ENCODE measurements at regions not wholly inside any gene's neighbourhood (a gene's known extent, or its start where the extent isn't known, plus 50 kb on each side); places are given as distances from the start of the nearest gene placed in this dataset.

DNA sequence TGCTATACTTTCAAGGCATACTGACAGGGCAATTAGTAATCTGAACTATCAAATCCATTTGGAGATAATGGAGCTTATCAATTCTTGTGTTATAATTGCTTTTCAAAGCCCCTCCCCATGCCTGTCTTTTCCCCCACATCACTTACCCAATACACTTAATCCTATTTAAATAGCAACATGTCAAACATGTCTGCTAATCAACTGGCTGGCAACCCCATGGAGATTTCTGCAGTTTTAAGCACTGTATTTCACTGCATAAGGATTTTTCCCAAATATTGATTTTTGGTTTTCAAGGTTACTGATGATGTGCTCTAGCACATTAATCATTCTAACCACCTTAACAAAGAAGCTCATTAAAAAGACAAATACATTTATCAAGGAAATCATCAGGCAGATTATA, 800.3 kb downstream of the PLA2G4A start:
- DNase-seq (ENCODE audit: low read depth, low spot score), result no peak

DNA sequence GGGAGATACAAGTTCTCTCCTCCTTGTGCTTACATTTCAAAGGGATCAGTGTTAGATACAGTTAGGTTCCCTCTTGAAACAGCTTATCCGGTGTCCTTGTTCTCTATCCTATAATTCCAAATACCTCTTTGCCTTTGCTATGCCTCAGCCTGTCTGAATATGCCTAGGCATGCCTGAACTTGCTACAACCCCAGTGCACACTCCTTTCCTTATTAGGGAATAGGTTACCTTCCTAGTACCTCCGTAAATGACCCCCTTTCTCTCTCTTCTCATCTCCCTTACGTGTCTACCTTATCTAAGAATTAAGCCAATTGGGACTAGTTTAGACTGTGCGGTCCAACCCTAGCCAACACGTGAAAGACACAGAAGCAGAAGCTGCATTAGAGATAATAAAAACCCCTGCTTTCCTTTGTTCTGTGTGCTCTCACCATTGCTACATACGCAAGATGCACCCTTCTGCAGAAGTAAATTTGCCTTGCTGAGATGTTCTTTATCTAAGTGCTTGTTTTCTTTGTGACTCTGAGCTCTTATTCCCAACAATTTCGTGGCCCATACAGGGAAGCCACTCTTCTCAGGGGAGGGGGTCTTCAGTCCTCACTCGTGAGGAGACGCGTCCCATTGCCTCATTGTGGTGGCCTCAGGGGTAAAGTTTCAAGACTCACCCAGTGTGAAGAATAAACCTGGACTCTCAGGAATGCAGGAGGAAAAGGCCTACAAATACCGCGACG, 802.1 kb downstream of the PLA2G4A start:
- DNase-seq (ENCODE audit: low read depth, low spot score), result no peak

DNA sequence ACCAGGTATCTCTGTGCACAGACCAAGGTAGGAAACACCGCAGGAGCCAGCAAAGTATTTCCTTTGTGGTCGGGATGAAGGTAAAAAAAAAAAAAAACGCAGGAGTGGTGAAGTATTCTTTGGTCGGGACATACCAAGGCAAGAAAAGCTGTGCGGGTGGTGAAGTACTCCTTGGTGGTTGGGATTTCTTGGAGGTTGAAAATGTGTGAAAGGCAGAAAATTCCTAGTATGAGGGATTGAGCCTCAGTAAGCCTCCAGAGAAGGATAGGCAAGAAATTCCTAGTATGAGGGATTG, 802.6 kb downstream of the PLA2G4A start:
- no peak for DNase-seq (ENCODE audit: low read depth, low spot score)

DNA sequence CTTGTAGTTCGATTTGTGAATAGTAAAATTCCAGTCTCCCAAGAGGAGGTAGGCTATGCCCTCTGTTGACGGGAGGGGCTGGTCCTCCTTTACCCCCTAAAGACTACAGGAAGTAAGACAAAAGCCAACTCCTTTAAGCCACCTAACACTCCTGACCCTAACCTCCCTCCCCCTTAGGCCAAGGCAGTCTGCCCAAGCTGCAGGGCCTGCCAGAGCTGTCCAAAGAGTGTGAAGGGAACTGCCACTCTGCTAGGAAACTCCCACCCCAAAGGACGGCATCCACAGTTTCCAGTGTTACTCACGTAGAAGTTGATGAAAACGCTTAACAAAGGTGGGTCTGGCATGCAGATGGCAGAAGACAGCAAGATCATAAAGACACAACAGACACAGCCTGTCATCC, 803.2 kb downstream of the PLA2G4A start:
- DNase-seq (ENCODE audit: low read depth, low spot score), result no peak

DNA sequence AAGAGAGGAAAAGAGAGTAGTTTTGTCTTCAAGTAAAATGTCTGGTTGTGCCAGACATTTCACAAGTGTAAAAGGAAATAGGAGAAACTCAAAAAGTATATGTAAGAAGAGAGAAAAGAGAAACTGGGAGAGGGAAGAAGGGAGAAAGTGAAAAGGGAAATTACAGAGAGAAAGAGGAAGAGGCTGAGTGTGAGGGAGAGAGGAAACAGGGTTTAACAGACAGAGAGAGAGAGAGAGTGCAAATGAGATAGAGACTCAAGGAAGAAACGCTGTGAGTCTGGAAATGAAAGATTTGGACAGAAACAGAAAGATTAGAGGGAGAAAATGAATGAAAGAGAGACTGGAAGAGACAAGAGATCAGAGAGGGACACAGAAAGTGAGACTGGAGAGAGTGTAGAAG, 806.2 kb downstream of the PLA2G4A start:
- no peak for DNase-seq (ENCODE audit: low read depth, low spot score)

DNA sequence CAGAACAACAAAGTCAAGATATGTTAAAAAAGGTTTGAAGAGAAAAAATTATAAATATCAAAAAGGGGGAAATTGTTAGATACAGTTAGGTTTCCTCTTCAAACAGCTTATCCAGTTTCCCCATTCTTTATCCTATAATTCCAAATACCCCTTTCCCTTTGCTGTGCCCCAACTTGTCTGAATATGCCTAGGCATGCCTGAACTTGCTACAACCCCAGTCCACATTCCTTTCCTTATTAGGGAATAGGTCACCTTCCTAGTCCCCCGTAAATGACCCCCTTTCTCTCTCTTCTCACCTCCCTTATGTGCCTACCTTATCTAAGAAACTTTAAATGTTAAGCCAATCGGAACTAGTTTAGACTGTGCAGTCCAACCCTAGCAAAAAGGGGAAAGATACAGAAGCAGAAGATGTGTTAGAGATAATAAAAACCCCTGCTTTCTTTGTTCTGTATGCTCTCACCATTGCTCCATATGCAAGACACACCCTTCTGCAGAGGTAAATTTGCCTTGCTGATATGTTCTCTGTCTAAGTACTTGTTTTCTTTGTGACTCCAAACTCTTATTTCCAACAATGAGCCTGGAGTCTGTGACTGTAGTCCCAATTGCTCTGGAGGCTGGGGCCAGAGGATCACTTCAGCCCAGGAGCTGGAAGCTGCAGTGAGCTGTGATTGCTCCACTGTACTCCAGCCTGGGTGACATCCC, 810.1 kb downstream of the PLA2G4A start:
- no peak for DNase-seq (ENCODE audit: low read depth, low spot score)

DNA sequence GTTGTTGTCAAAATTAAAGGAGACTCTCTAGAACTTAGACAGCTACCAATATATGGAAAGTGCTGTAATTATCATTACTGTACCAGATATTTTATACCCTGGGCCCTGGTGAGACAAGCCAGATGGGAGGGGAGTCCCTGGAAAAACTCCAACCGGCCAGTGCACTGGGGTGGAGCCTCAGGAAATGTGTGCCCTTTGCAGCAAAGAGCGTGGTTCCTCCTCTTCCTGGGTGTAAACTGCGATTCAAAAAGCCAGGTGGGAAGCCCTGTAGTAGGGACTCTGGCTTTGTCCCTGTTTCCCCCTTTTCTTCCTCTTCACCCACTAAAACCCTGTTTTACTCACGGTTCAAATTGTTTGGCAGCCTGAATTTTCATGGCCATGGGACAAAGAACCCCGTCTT, 812.3 kb downstream of the PLA2G4A start:
- no peak for DNase-seq (ENCODE audit: low read depth, low spot score)

DNA sequence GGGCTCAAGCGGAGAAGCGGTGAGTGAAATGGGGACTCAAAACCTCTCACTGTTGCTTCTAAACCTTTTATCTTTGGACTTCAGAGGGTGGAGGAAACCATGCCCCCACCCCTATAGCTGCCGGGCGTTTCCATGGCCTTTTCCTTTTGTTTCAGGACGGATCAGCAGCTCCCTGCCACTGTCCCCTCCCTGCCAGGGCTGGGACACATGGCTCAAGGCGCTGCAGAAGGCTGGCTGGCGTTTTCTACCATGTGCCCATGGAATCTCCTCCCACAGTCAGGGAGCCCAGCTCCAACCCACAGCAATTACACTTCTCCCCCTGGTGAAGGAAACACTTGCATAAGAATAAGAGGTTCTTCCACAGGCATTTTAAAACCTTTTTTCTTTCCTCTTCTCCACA, 812.7 kb downstream of the PLA2G4A start:
- DNase-seq (ENCODE audit: low read depth, low spot score), result no peak

DNA sequence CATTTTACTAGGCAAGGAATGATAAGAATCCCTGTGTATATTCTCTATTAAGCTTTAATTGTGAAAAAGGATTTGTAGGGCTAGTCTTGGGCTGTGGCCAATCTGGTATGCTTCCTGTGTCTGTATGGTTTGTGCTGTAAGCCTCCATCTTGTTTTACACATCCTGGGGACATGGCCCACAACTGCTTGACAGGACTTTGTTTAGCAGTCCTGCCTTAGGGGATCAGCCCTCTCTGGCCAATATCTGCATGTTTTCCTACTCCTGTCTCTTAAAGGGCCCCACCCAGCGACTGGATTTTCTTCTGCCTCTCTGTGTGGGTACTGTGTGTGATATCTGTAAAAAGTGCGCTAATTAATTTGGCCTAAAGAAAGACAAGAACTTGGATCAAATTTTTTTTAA, 813.2 kb downstream of the PLA2G4A start:
- DNase-seq (ENCODE audit: low read depth, low spot score), result no peak

DNA sequence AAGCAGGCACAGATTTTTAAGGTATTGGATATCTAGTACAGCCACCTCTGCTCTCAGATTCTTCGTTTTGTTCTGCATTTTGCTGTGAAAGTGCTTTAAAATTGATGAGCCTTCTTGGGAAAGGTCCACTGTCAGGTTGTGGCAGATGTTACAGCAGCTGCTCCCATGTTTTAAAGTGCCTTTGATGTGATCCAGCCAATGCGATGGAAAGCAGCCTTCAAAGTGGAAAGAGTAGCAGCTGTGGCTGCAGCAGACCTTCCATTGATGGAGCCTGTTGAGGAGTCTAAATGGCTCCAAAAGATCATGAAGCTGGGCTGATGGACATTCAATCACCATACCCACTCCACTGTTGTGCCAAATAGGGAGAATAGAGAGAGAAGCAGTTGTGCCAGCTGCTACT, 816.9 kb downstream of the PLA2G4A start:
- DNase-seq (ENCODE audit: low read depth, low spot score), result no peak

DNA sequence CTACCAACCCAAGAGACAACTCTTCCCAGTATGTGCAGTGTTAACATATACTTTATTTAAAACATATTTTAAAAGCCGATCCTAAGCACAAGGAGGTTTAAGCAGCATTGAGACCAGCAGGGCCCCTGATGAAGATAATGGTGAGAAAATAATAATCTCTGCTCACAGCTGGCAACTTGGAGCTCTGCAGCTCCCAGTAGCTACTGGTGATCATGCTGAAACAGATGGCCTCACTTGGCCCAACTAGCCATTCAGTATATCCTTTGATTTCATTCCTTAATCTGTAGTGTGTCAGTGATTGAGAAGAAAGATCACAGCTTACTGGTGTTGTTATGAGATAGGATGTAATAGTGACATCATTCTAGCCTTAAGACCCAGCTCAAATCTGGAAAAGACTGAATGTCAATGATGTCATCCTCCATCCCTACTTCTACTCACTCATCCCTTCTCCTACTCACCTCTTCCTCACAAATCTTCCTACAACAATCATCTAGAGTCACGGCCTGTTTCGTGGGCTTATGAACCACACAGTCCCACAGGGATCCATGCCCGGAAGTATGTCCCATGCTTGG, 817.9 kb downstream of the PLA2G4A start:
- no peak for DNase-seq (ENCODE audit: low read depth, low spot score)

DNA sequence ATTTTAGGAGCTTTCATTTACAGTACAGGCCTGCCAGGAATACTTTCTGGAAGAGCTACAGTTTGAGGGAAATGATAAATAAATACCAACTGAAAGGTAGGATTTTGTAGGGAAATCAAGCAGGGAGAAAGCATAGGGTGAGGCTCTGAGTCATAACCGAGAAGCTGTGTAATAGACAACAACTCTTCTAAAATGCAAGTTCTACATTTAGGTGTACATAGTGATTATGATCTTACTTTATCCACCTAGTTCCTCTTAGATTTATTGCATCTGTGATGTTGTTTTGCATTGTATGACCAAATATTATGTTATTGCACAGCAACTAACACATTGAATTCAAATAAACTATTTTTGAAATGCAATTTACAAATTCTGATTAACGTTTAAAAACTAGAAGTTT, 819.3 kb downstream of the PLA2G4A start:
- DNase-seq (ENCODE audit: low read depth, low spot score), result no peak

DNA sequence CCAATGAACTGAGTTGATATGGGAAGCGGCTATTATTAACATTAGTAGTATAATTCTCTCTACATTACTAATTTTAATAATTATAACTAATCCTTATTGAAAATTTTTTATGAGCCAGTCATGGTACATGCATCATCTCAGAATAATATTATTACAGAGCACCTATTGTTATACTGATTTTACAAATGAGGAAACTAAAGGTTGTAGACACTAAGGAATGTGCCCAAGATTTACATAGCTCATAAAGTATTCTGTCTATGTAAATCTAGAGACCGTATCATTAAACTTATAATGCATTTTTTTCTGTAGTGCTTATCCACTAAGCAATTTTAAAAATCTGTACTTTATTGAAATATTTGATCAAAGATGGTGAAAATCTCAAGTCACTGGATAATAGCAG, 825.9 kb downstream of the PLA2G4A start:
- no peak for DNase-seq (ENCODE audit: low read depth, low spot score)

DNA sequence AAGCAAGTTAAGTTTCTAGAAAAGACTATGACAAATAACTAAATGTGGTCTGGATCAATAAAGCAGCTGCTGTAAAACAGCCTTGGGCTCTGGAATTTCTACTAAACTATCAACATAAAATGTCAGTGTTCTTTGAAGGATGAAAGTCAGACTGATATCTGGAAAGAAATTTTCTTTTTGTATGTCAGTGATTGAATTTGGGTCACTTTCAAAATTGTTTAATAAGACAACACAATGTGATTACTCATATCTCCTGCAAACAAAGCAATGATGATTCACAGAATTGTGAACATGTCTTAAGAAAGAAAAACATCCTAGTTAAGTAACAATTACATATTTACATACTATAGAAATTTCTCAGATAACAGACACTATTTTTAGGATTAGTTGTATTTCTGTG, 826.4 kb downstream of the PLA2G4A start:
- peak; percentile 10 for DNase-seq (ENCODE audit: low read depth, low spot score)

DNA sequence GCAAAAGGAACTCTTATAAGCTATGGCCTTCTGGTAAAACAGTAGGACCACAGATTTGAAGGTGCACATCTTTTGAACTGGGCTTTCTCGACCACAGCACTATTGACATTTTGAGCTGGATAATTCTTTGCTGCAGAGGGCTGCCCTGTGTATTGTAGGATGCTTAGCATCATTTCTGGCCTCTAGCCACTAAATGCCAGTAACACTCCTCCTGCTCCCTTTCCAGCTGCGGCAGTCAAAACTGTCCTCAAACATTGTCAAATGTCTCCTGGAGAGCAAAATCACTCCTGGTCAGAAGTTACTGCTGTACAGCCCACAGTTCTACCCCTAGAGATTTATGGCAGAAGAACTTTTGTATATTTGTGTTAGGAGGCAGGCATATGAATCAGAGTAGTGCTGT, 836.7 kb downstream of the PLA2G4A start:
- no peak for DNase-seq (ENCODE audit: low read depth, low spot score)

DNA sequence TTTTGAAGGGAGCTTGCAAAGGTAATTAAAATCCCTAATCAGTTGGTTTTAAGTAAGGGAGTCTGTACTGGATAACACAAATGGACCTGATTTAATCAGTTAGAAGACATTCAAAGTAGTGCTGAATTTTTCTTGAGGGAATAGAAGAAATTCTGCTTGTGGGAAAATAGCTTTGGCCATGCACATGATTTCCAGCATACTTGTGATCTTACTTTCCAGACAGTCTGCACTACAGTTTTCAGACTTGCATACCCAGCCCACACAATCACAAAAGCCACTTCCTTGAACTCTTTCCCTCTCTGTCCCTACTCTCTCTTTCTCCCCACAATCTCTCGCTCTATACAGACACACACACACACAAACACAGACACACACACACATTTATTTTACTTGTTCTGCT, 852.1 kb downstream of the PLA2G4A start:
- DNase-seq (ENCODE audit: low read depth, low spot score), result no peak

DNA sequence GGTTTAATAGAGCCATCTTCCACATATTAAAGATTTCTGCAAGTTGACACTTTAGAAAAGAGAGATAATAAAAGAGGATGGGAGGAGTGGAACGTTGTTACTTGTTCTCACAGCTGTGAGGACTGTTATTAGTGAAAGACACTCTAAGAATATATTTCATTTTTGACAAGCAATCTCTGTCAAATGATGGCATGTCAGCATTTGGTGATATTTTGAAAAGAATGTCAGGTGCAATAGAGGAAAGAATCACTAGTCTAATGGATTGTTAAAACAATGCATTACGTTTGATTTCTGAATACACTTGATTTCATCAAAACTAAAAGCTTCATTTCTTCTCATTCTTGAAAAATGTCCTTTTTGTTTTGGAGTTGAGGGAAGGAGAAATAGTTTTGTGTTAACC, 853.4 kb downstream of the PLA2G4A start:
- no peak for DNase-seq (ENCODE audit: low read depth, low spot score)

DNA sequence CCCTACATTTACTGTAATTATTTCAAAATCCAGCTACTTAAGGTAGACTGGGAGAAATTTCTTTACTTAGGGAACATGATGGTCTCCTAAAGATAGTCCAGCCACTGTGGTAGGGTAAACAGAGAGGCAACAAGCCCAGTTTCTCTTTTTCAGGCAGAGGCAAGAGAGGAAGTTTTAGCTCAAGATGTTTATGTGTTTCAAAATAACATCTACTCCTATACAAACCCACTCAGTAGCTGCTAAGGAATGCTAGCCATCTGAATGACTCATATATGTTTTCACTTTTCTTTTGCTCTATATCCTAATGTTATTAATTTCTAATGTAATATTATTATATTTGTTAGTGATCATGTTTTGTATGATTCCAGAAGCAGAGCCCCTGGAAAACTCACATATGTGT, 856.6 kb downstream of the PLA2G4A start:
- DNase-seq (ENCODE audit: low read depth, low spot score), result no peak

DNA sequence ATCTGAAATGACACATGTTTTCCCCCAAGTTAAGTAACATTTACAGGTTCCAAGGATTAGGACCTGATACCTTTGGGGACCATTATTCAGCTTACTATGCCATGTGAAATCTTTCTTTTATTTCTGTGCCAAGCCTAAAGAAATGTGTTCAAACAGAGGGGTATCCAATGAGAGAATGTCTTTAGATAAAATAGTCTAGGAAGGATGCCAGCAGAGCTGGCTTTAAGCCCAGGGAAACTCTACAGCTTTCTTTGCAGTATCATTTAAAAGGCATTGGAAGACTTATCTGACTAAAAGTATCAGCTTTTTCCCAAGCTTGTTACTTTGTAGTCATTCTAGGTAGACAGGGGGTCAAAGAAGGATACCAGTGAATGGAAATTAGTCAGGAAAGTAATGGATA, 860.4 kb downstream of the PLA2G4A start:
- peak; percentile 22 for DNase-seq (ENCODE audit: low read depth, low spot score)

DNA sequence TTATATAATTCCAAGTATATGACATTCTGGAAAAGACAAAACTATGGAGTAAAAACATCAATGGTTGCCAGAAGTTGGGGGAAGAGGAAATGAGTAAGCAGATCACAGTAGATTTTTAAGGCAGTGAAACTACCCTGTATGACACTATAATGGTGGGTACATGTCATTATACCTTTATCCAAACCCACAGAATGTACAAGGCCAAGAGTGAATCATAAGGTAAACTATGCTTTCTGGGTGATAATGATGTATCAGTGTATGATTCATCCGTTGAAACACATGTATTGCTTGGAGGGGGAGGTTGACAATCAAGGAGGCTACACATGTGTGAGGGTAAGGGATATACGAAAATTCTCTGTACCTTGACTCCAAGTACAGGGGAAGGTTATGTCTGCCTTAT, 862.7 kb downstream of the PLA2G4A start:
- peak; percentile 51 for DNase-seq (ENCODE audit: low read depth, low spot score)

DNA sequence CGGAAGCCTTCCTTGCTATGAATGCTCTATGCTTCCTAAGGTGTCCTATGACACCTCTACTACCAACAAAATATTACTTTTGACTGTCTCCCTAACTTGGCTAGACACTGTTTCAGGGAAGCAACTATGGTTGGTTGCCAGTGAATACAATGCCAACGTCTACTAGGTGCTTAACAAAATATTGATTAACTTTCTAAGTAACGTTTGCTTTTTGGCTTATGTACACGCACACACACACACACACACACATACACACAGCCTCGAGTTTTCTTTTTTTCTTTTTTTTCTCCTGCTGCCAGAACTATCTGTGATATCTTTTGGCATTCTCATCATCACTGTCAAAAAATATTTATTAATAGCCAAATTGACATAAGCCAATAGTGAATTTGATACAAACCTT, 864.0 kb downstream of the PLA2G4A start:
- no peak for DNase-seq (ENCODE audit: low read depth, low spot score)

DNA sequence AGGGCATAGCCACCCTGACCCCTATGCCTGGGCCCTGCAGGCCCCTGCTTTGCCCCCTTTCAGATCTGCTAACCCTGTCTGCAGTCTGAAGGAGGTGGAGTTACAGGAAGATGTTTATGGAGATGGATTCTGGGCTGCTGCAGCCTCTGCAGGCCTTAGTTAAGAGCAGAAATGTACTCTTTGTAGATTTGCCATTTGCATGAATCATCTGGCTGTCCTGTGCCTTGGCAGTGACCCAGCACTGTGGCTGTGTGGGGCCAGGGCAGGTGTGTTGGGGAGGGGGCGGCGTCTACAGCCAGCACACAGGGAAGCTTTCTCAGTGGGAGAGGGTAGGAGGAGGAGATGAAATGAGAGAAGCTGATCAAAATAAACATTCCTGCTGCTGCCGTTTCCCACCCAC, 867.3 kb downstream of the PLA2G4A start:
- DNase-seq (ENCODE audit: low read depth, low spot score), result no peak

All from pulmonary artery endothelial cell (primary cell).